Stimulated activated CD4-positive, alpha-beta T cell treated with anti-CD3 and anti-CD28 coated beads, Interleukin-2, amount 100 ng/mL, for 24 hours (primary cell): ENCODE measurements at regions not wholly inside any gene's neighbourhood (a gene's known extent, or its start where the extent isn't known, plus 50 kb on each side); places are given as distances from the start of the nearest gene placed in this dataset.

Experiments used
- DNase-seq, 2 donors: peaks; one replicate each; pipeline ENCODE4 v3.0.0-alpha.2; 2020

DNA sequence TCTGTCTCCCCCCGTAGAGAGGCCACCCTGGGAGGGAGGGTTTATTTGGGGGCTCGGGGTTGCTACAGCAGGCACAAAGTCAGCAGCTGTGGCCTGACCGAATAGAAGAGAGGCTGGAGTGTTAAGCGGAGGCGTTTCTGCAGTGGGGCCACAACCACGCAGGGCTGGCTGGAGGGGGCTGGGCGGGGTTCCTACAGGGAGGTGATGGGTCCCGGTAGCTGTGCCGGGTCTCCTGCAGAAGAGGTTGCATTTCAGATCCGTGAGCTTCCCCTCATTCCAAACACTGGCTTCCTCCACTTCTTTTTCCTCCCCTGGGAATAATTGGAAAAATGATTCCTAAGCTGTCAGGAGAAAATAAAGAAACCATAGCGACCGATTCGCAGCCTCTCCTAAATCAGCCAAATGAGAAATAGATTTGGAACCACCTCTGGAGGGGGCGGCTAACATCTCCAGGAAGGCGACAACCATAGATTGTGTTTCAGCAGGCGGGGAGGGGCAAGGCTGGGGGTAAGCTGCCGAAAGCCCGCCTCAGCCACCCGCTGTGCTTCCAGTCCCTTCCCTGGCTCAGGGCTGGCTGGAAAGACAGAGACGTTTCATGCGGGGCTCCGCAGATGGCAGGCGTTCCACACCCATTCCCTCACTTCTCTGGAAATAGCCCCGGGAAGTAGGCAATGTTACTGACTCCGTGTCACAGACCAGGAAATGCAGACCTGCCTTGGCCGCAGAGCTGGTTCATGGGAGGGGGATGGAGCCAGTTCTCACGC lies 85.6 kb upstream of the TAF1B start:
- DNase-seq, result no peak

DNA sequence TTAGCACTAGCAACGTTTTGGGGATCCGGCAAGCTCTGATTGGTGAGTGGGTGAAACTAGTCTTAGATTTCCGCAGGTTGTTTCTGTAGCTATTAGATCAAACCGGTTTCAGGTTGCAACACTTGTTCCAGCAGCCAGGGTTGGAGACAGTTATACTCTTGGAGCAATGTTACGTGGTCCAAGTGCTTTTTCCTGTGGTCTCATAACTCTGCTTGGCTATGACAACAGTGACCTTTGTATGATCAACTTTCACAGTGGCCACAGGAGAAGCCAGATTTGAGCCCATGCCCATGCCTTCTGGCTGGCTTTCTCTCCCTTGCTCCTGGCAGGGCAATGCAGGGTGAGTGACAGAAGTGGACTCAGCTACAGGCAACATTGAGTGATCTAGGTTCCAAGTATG lies 84.5 kb upstream of the TAF1B start:
- DNase-seq, result no peak

DNA sequence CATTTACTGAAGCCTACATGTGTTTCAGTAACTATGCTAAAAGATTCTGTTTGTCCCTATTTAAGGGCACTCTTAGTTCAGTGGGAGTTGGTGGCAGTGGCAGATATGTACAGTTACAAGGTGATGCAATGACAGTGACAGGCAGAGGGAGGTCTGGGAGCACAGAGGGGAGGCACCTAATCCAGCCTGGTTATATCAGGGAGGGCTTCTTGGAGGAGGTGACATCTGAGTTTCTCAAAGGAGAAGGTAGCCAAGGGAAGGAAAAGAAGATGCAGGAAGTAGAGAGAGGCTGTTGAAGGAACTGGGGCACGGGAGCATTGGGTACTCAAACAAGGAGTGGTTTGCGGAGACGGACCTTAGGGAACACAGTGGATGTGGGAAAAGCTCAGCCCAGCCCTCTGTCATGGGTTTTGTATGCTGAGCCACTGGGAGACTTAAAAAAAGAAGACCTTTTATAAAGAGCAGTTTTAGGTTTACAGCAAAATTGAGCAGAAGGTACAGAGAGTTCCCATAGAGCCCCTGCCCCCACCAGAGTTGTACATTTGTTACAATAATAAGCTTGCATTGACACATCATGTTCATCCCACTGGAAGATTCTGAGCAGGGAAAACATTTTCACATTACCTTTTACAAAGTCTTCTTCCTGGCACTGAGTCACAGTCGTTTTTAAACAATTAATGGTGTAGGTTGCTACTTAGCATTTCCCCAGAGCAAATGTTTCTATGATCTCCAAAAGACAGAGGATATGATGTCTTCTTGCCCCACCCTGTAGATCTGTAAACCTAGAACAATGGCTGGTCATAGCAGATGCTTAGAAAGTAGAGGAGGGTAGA lies 83.0 kb upstream of the TAF1B start:
- no peak for DNase-seq

DNA sequence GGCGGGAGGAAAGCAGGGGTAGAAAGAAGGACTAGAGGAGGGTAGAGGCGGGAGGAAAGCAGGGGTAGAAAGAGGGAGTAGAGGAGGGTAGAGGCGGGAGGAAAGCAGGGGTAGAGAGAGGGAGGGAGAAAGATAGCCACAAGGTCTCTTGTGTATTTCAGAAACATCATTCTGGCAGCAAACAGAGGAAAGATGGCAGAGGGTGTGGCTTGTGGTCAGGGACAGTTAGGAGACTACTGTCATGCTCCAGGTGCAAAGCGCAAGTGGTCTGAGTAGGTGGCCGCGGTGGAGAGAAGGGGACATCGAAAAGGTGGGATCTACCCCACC lies 82.4 kb upstream of the TAF1B start:
- no peak for DNase-seq

DNA sequence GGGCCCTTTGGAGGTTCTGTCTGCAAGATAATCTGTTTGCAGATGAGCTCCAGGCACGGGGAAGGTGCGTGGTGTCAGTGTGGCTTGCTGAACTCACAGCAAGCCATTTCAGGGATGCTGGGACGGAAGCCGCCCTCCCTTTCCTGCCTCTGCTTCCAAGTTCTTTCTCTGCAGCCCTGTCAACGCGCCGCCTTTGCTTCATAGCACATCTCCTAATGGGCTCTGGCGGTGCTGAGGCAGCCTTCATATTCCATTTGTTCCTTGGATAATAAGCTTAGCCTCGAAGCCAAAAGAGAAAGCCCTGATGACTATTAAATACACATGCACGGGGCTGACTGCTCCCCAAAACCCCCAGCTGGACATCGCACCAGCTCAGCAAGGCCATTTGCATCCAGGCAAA lies 81.7 kb upstream of the TAF1B start:
- DNase-seq, result no peak

DNA sequence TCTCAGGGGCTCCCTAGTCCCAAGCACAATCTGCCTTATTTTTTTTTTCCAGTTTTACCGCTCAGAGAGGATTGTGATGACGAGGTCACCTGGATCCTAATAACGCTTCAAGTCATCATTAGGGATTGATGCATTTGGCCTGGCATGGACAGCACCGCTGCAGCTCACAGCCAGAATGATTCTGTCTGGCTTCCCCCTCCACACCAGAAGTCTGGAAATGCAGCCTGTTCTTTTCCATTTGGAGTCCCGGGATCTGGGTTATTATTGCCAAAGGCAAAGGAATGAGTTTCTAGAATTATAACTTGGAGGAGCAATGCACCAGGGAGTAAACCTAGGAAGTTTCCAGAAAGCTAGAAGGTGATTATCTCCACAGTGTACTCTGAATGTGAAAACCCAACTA lies 81.1 kb upstream of the TAF1B start:
- DNase-seq, result no peak

DNA sequence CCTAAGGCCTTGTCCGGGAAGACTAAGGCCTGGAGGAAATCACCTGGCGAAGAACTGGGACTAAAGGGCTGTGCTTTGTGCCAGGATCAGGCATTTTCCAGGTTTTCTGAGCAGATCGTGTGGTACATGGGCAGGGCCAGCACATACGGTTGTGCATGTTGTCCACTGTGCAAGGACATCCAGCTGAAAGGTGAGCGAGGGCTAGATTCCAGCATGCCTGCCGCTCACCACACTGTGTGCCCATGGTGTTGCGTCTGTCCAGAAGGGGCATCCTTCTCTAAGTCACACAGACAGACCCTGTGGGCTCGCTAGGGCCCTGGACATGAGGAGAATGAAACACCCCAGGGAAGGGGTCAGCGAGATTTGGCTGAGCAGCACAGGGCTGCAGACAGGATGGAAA lies 80.3 kb upstream of the TAF1B start:
- DNase-seq, result no peak

DNA sequence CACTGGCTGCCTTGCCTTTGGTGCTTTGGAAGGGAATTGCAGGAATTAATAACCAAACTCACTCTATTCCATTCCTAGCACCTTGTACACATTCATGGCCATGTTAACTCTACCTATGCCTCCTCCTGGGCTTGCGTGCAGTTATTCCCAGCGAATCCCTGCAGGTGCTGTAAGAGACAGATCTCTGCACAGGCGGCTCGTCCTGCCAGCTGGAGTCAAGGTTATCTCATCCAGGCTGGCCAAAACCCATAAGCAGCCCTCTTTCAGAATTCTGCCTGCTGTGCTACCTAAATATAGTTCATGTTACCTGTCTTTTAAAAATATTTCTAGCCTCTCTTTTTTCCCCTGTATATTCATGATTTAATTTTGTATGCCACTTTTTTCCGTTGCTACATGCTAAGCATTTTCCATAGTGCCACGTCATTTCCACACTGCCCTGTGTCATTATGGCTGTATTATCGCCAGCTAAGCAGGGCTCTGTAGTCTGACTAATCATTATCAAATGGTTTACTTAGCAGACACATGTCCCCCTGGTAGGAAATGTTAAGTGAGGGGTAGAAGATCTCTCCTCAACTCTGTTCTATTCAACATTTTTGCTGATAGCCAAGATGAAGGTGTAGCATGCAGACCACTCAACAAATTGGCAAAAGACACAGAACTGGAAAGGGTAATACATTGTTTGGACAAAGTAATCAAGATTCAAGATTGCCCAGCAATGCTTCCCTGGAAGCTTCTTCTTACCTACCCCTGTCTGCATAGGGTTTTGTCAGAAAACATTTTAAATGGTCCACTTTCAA lies 79.7 kb upstream of the TAF1B start:
- DNase-seq, result peak in 1 of 2 donors; percentile 23

DNA sequence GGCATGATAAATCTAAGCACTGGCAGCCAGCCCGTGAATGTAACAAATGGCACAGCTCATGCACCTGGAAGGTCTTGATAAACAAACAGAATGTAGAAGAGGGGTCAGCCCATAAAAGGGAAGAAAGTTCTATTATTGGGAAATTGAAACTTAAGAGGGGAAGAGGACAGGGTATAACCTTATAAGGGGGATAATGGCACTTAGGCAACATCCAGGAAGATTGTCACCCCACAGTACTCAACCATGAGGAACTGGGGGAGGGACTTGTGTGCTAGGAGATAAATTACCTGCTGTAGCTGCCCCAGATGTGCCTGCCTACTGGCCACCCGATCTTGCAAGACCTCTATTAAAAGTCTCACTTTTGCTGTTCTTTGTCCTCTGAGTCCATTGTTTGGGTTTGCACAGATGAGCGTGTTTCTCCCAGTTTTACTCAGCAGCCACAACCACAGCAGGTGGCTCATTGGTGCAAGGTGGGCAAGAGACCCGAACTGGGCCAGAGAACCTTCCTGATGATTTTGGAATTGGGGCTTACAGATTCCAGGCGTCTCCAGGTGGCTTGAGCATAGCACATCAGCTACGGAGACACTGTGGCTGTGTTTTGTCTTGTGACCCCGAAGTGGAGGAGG lies 79.0 kb upstream of the TAF1B start:
- no peak for DNase-seq

DNA sequence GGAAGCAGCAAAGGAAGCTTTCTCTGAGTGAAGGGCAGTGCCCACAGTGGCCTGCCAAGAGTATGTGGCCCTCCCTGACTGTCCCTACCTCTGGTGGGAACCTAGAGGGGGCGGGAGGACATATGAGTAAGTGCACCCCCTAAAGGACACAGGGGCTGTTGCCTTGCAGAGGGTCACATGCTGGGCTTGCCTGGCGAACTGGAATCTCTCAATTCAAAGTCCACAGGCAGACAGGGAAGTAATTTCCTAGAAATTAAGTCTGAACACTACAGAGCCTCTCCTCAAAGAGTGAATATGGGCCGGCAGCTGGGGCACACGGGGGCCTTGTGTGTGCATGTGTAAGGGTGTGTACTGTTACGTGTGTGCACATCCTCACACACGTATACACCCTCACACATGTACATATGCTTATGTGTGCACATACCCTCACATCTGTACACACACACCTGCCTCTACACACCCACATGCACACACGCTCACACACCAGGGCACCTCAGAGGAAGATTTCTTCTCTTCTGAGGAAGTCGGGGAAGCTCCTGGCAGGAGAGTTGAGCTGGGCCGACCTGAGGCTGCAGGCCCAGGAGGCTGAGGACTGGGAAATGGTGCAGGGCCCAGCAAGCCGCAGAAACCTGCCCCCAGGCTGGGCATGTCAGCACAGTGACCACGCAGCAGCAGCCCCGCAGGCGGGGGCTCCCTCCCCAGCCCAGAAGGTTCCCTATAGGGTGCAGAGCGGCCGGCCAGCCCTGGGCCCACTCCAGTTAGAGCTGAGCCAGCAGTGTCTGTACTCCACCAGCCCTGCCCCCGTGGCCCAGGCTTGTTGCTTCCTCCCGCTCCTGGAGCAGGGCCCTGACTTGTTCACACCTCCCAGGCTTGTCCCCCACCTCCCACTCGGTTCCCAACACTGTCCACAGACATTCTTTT lies 77.4 kb upstream of the TAF1B start:
- DNase-seq, result no peak

DNA sequence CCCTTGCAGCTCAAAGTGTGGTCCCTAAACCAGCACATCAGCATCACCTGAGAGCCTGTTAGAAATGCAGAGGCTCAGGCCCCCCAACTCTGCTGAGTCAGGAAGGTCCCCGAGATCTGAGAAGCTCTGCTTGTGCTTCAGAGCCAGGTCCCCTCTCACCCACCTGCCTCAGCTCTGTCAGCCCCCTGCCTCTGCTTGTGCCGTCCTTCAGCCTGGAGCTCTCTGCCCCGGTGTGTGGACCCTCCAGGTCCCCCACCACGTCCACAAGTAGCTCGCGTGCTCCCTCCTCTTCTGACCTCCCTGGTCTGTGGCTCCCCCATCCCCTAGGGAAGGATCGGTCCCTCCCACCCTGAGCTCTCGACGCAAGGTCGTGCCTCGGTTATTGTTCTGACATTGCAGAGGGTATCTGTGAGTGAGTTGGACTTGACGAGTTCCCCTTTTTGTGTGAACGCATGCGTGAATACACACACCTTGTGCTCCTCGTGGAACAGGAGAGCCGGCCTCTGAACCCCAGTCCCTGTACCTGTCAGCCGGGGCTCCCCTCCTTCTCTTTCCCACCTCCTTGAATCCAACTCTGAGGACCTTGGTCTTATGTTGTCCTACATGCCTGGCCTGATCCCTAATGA lies 75.5 kb upstream of the TAF1B start:
- DNase-seq, result no peak

DNA sequence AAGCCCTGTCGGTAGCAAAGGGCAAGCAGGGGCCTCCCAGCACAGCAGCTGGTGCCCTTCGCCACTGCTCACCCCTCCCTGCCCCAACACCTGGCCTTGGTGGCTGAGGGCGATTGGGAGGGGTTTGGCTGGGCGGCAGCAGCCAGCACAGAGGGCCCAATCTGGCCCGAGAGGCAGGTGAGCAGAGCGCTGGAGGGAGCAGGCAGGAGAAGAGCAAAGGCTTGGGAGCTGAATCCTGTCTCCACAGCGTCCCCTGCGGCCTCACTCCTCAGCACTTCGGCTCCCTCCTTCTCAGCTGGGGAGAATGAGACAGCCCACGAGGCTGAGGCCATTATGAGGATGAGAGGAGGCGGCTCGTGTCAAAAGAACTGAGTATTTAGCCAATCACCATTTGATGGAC lies 74.9 kb upstream of the TAF1B start:
- DNase-seq, result no peak

DNA sequence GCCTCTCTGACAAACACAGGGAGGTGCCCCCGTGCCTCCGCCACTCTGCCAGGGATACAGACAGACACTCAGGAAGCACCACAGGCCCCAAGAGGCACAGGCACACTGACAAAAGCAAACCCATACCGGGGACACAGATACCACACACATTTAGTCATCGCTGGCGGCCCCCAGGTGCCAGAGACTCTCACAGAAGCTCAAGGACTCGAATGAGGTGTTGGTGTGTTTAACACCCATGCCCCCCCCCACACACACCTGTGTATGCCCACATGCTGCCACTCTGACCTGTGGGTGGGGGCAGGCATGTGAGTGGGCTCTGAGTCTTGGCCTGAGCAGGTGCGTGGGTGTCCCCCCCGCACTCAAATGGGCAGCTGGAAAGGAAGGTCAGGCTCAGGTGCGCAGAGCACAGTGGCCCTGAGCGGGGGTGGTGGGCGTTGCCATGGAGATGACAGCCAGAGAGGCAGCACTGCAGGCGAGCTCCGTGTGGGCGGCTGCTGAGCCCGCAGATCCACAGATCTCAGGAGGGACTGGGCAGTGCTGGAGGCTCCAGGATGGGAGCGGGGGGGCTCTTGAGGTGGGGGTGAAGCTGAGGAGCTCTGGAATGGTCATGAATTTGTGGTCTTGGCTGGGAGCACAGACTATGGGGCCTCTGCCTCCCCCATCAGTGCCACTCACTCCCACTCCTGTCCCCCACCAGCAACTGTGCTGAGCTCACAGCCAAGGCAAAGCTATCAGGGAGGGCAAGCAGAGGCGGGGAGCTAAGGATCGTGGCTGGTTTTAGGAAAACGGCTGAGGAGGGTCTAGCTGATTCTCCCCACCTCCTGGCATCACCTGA lies 73.9 kb upstream of the TAF1B start:
- DNase-seq, result peak in 1 of 2 donors; percentile 52

DNA sequence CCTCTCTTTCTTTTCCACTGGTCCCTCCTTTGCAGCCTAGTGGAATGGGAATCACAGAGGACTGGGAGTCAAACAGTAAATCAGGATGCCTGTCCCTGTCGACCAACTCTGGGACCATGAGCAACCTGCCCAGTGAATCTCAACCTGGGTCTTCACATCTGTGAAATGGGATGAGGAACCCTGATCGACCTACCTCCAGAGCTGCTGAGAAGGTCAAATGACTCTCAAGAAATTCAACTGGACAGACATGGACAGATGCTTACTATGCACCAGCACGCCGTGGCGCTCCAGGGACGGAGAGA lies 73.3 kb upstream of the TAF1B start:
- DNase-seq, result no peak

DNA sequence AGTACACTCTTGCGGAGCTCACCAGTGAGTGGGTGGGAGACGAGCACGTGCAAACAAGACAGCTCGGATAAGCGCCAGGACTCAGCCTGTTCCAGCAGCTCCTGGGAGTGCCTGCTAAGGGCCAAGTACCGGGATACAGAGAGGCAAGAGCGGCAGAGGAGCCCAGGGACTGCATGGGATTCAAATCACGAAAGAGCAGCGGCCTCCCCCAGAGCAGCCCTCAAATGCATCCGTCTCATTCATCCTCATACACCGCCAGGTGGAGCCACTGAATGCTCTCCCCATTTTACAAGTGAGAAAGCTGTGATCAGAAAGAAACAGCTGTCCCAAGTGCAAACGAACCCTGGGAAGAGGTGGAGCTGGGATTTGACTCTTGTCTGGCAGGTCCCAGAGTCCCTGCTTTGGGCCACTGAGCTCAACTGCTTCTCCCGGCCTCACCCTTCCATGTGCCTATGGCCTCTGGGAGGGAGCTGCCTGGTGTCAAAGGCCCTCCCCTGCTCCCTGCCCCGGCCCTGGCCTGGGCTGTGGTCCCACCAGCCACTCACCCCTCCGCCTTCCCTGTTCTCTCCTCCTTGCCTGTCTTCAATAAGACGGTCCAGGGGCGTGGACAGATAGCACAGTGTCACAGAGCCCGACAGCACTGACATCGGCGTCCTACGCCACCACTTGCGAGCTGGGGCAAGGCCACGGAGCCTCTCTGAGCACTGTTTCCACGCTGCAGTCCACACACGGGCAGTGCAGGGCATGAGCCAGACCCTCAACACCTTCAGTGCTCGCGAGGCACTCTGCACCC lies 72.8 kb upstream of the TAF1B start:
- DNase-seq, result peak; percentile 58 to 60

DNA sequence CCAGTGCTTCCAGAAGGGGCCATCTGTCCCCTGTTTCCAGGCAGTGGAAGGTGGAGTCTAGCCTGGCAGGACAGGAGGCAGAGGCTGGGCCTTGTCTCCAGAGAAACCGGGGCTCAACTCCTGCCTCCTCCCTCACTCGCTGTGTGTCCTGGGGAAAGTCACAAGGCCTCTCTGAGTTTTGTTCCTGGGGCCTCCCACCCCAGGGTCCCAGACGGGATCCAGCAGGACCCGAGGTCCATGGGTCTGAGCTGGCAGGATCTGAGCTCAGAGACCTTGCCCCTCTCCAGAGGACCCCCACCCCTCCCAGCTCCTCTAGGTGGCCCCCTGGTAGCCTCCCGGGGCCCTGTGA lies 72.2 kb upstream of the TAF1B start:
- DNase-seq, result no peak

DNA sequence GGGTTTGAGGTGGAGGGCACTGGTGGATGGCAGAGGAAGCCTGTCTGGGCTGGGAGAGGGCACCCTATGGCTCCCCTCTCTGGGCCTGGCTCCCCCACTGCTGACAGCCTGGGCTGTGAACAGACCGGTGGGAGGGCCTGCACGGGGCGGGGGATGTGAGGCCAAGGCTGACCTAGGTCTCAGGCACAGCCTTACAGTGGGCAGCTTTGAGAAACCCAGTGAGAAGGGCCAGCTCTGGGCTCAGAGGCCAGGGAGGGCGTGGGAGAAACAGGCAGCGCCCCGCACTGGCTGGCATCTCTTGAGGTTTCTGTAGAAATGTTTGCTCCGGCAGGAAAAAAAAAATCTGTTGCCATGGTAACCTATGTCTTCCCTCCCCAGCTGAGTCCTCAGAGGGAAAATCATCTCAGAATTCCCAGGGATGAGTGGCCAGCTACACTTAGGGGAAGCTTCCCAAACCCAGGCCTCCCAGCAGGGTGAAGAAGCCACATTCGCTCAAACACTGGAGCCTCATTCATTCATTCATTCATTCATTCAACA lies 71.7 kb upstream of the TAF1B start:
- DNase-seq, result no peak

DNA sequence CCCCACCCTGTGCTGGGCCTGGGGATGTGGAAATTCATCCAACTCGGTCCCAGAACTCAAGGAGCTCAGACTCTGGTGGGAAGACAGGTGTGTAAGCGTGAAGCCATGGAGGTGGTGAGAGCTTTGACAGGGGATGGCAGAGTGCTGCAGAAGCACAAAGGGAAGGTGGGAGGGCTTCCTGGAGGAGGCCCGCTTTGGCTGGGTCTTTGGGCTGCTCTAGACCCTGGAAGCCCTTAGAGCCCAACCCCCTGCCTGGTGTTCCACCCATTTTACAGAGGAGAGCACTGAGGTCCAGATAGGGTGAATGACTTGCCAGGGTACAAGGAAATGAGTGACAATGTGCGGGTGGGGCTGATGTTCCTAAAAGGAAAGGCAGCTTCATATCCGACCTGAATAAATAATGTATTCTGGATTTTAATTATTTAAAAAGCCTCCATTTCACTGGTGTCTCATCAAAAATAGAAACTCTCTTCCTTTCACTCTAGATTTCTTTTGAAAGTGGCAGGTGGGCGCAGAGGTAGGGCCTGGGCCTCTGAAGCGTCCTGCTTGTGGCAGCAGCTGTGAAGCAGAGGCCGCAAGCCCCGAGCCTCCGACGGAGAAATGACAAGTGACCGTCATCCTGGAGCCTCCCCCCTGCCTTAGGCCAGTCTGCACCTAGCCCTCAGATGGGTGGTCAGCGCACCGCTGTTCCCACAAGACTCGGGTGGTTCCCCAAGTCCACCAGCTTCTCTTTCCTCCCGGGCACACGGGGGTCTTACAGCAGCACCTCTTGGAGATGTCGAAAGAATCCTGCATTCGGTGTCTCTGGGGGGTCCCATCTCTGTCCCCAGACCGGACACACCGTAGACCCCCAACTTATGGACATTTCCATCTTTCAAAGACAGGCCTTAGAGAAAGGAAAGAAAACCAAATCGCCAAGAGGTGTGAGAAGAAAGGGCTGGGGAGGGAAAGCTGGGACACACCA lies 71.0 kb upstream of the TAF1B start:
- DNase-seq, result no peak
